Activated naive CD4-positive, alpha-beta T cell (primary cell): ENCODE measurements at regions not wholly inside any gene's neighbourhood (a gene's known extent, or its start where the extent isn't known, plus 50 kb on each side); places are given as distances from the start of the nearest gene placed in this dataset.

Experiments
- DNase-seq, 4 experiments: peaks; one replicate each; lab custom pipeline; 2025; lab: John Stamatoyannopoulos, UW

- DNase-seq, result no peak
Measured at GRCh38 chr10:126847666-126848065, 57.6 kb upstream of the DOCK1 start.

GRCh38 chr10:126849646-126850045, 55.6 kb upstream of the DOCK1 start:
- DNase-seq, result no peak

- DNase-seq, result no peak
Measured at GRCh38 chr10:126851414-126852108, 53.7 kb upstream of the DOCK1 start.

- DNase-seq, result no peak
Measured at GRCh38 chr10:126854726-126855495, 50.3 kb upstream of the DOCK1 start.
